ENCODE measurements at regions not wholly inside any gene's neighbourhood (a gene's known extent, or its start where the extent isn't known, plus 50 kb on each side); places are given as distances from the start of the nearest gene placed in this dataset.

DNA sequence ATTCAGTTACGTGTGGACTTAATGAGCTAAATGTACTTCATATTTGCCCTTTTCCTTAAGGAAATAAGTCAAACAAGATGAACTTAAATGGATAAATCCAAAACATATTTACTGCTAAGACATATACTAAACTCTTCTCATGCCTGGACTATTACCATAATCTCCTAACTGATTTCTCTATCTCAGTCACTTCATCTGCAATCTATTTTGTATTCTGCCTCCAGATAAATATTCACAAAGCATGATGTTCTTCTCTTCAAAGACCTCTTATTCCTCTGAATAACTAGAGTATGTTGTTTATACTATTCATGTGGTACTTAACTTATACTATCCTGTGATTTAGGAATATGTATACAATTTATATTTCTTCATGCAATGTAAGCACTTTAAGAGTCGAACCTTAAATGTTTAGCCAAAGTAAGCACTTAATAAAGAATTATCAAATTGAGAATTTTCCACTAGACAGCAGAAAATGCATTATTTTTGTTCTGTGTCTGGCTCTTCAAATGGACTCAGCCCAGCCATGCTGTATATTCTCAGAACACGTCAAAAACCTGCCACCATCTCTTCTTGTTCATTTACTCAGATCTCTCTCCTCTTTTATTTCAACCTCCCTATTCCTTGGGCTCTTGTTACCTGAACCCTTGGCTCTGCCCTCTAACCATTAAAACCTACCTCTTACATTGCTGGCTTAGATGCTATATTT lies 79.9 kb upstream of the ARHGAP28 start:
- CTCF ChIA-PET, result interaction anchor here (1.6 kb wide), 1 partner anchor 10 kb away, joined by 4 read pairs; no protein-coding TSS in a partner anchor
- TF ChIP-seq, protein P1, sequence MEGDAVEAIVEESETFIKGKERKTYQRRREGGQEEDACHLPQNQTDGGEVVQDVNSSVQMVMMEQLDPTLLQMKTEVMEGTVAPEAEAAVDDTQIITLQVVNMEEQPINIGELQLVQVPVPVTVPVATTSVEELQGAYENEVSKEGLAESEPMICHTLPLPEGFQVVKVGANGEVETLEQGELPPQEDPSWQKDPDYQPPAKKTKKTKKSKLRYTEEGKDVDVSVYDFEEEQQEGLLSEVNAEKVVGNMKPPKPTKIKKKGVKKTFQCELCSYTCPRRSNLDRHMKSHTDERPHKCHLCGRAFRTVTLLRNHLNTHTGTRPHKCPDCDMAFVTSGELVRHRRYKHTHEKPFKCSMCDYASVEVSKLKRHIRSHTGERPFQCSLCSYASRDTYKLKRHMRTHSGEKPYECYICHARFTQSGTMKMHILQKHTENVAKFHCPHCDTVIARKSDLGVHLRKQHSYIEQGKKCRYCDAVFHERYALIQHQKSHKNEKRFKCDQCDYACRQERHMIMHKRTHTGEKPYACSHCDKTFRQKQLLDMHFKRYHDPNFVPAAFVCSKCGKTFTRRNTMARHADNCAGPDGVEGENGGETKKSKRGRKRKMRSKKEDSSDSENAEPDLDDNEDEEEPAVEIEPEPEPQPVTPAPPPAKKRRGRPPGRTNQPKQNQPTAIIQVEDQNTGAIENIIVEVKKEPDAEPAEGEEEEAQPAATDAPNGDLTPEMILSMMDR (IDR thresholded peaks at IDR 0.05; ENCODE audit: control extremely low read depth, extremely low read depth, low read depth, missing control alignments), result no peak
- POLR2A ChIA-PET, result no interaction called here
- DNase-seq (ENCODE audit: extremely low spot score), result no peak

DNA sequence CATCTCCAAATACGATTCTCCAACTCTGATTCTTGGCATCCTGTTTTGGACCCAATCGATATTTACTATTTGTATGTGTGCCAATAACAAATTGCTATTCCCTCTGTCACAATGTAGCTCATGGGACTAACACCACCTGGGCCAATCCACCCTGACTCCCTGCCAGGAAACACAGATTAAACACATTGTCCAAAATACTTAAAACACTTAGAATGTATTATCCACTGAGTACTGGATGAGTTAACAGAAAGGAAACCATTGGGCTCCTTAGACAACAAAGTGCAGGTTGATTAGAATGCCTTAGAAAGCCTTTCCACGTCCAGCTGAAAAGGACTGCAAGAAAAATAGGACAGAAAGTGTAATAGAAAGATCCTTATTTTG lies 79.4 kb upstream of the ARHGAP28 start:
- ChIA-PET CTCF (no interaction called here), POLR2A (no interaction called here)
- DNase-seq (ENCODE audit: extremely low spot score), result no peak
- TF ChIP-seq, protein P1 (IDR thresholded peaks at IDR 0.05; ENCODE audit: control extremely low read depth, extremely low read depth, low read depth, missing control alignments), result no peak

DNA sequence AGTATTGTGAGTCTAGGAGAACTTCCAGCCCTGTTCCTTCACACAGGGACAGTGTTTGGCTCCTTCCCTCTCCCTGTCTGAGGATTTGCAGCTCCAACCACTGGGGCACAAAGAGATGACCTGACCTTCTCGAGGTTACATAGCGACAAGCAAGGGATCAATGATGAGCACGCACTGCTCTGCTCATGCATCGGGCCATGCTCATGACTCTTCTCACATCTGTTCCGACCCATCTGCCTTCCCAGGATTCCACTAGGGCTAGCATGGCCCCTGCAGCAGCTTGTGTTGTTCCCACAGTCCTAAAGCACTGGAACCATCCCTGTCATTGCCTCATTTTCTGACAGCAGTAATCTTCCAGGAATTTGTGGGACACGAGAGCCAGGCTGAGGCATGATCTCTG lies 78.8 kb upstream of the ARHGAP28 start:
- DNase-seq (ENCODE audit: extremely low spot score), result no peak
- TF ChIP-seq, protein P1 (IDR thresholded peaks at IDR 0.05; ENCODE audit: control extremely low read depth, extremely low read depth, low read depth, missing control alignments), result no peak
- ChIA-PET POLR2A (no interaction called here), CTCF (no interaction called here)

DNA sequence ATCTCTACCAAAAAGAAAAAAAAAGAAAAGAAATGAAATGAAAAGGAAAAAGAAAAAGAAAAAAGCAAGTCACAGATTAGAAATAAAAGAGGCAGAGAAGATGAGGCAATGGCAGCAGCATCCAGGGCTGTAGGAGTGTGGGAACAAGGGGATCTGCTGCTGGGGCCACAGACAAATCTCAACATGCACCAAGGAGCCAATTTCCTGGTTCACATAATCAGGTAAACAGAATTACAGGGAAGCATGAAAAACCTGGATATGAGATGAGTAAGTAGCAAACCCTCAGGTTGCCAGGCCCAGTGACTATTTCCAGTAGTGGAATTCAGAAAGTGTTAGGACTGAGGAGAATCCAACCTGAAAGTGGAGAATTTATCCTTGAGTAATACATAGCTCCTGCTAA lies 77.4 kb upstream of the ARHGAP28 start:
- no peak for DNase-seq (ENCODE audit: extremely low spot score)
- POLR2A ChIA-PET, result no interaction called here
- TF ChIP-seq, protein P1 (IDR thresholded peaks at IDR 0.05; ENCODE audit: control extremely low read depth, extremely low read depth, low read depth, missing control alignments), result no peak
- CTCF ChIA-PET, result interaction anchor here (1.5 kb wide), 1 partner anchor 16 kb away, joined by 3 read pairs; no protein-coding TSS in a partner anchor

DNA sequence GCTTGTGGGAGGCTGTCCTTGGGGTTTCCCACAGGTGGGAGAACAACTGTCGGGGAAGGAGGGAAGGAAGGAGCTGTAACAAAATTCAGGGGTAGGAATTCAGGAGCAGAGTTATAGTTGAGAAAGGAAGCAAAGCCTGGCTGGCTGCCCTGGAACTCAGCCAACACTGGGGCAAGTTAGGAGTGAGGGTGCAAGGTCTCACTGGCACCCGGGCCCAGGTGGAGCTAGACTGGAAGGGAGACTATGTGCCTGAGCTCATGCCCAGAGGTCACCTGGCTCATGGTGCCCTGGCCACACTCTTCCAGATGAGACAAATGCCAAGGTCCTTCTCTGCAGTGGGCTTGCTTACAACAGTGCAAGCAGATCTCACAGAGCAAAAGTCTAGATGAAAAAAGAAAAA lies 75.6 kb upstream of the ARHGAP28 start:
- POLR2A ChIA-PET, result no interaction called here
- DNase-seq (ENCODE audit: extremely low spot score), result no peak
- TF ChIP-seq, protein P1 (IDR thresholded peaks at IDR 0.05; ENCODE audit: control extremely low read depth, extremely low read depth, low read depth, missing control alignments), result no peak
- CTCF ChIA-PET, result no interaction called here

DNA sequence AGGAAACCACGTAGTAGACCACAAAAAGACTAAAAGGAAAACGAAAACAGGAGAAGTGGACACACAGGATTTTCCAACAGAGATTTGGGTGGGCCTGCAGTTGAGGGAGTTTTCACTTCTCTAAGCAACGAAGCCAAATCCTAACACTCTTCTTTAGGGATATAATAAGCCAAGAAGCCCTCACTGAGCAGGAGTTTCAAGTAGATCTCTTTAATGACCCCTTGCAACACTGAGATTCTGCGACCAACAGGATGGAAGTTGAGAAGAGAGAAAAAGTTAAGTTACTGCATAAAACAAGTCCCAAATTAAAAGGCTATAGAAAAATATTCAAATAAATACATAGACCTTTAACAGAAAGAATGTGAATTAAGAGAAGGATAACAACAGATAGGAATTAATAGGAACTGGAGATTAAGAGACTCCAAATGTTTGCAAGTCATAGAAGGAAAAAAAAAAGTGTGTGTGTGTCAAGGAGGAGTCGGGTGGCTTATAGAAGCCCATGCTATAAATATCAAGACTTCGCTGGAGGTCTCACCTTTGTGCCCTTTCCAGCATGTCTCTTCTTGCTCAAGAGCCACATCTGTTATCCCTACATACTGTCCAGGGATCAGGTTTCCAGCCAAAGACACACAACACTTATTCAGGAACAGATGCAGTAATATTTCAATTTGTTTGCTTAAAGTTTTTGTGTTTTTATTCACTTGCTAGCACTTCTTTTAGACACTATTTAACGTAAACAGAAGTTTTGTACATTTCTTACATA lies 69.4 kb upstream of the ARHGAP28 start:
- TF ChIP-seq, protein P1 (IDR thresholded peaks at IDR 0.05; ENCODE audit: control extremely low read depth, extremely low read depth, low read depth, missing control alignments), result no peak
- no peak for DNase-seq (ENCODE audit: extremely low spot score)
- POLR2A ChIA-PET, result no interaction called here
- CTCF ChIA-PET, result interaction anchor here (1.3 kb wide), 1 partner anchor 907 kb away, joined by 3 read pairs; no protein-coding TSS in a partner anchor
